HG03135 (cell line): ENCODE measurements at regions not wholly inside any gene's neighbourhood (a gene's known extent, or its start where the extent isn't known, plus 50 kb on each side); places are given as distances from the start of the nearest gene placed in this dataset.

Source experiments
- ATAC-seq: cut with Tn5 transposase; IDR thresholded peaks from one replicate; pipeline ENCODE4 v1.9.1; 2021; ENCODE audit warnings: mild to moderate bottlenecking, moderate library complexity; ENCODE audit not compliant: unreplicated experiment

DNA sequence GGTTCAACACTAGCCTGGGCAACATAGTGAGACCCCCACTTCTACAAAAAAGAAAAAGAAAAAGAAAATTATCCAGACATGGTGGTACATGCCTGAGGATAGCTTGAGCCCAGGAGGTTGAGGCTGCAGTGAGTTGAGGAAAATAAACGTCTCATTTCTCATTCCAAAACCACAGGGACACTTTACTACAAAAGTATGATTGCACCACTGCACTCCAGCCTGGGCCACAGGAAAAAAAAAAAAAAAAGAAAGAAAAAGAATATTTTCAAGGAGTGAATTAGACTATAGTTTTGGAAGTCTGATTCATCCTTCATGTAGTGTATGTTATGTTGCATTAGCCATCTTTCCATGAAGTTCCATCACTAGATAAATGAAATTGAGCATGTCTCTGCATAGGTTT is 149.5 kb upstream of the THBS1 start:
- ATAC-seq, result no peak

DNA sequence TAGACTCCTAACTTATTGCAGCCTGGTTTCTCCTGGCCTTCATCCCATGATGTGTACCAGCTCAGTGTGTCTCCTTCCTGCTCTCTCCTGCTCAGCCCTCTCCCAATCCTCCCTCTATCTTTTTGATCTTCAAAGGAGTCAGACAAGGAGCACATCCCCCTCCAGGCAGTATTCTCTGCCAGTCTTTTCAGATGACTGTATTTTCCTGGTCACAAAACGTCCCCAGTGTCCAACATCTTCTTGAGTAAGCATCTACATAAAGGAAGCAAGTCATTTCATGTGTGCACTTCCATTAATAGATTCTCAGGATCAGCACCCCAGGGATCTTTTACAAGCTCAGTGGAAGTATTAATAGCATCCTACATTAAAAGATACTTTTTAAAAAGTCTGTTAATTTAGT is 148.9 kb upstream of the THBS1 start:
- no peak for ATAC-seq

- no peak for ATAC-seq
Measured at GRCh38 chr15:39432912-39433348, 147.9 kb upstream of the THBS1 start.

GRCh38 chr15:39433376-39433775 is 147.5 kb upstream of the THBS1 start:
- no peak for ATAC-seq

GRCh38 chr15:39434163-39434562 is 146.7 kb upstream of the THBS1 start:
- ATAC-seq, result no peak

DNA sequence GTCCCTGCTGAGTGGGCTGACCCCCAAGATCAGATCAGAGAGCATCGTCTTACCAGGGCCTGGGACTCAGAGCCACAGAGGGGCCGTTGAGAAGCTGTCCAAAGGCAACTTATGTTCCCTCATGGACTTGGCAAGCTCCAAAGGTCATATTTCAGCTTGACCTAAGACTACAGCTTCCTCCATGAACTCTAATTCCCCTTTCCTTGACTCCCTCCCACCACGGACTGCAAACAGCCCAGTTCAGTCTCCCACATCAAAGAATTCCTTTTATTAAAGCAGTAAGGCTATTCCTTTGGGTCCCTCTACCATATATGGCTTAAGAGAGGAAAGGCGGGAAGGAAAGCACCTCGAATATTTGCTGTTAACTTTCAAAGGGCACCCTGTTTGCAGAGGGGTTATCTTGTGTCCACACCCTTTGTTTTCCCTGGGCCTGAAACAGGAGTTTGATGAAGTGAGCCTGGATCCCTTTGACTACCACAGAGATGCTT is 146.1 kb upstream of the THBS1 start:
- no peak for ATAC-seq

- ATAC-seq, result no peak
Measured at GRCh38 chr15:39435244-39435643, 145.6 kb upstream of the THBS1 start.

DNA sequence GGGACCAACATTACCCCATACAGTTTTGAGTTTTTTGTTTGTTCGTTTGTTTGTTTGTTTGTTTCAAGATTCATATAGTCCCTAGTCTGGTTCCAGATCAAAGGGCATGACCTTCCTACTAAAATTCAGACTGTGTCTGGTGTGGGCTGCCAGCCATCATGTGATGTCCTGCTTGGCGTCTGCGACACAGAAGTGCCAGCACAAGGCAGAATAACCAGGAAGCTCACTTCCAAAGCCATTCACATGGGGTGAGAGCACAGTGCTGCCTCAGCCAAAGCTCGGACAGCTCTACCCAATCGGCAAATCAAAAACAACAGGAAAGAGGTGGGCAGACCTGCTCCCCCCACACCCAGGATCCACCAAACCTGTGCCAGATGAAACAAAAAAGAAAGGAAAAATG is 142.6 kb upstream of the THBS1 start:
- ATAC-seq, result no peak

- ATAC-seq, result no peak
Measured at GRCh38 chr15:39438799-39439592, 141.9 kb upstream of the THBS1 start.

- ATAC-seq, result no peak
Measured at GRCh38 chr15:39442898-39443297, 138.0 kb upstream of the THBS1 start.

- ATAC-seq, result no peak
Measured at GRCh38 chr15:39443659-39444219, 137.1 kb upstream of the THBS1 start.

DNA sequence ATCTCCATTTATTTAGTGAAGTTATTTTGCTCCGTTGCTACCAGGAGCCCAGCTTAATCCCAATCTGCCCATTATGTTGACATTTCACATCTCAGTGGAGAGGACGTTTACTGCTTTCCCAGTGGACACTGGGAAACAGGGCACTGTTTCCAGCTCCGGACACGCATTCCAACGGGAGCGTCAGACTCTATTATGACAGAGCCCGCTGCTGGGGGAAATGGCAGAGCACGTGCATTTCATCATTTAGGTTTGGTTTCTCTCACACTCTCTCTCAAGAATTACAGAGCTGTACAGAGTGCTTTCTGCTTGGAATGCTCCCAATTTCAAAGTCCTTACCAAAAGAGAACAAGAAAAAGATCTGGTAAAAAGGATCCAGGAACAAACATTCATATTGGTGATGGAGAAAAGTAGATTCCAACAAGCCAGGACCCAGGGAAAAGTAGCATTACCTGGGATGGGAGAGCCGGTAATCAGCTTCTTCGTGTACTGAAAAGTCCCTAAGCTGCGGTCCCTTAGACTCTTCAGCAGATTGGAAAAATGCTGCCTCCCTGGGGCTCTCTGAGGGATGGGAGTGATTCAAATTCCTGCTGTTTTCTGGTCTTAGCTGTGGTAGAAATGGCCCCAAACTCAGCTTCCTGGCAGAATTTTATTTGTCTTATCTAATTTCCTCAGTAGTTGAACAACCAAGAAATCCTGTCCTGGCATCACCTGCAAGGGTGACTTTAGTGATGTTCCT is 136.0 kb upstream of the THBS1 start:
- ATAC-seq, result no peak

DNA sequence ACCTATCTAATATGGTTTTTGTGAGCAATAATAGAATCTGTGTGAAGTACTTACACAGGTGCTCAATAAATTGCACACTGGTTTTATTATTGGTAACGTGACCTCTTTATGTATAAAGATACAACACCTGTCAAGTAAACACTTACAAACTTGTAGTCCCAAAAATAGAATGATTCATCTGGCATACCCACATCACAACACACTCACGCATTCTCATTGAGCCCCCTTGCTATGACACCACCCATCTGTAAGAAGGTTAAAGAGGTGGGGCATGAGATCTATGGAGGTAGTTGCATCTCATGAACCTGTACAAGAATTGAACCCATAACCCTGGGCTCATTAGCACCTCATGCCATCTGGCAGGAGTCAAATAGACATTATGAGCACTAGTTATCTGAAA is 134.9 kb upstream of the THBS1 start:
- ATAC-seq, result no peak

GRCh38 chr15:39447346-39447745 is 133.5 kb upstream of the THBS1 start:
- ATAC-seq, result no peak

- no peak for ATAC-seq
Measured at GRCh38 chr15:39447881-39448280, 133.0 kb upstream of the THBS1 start.

DNA sequence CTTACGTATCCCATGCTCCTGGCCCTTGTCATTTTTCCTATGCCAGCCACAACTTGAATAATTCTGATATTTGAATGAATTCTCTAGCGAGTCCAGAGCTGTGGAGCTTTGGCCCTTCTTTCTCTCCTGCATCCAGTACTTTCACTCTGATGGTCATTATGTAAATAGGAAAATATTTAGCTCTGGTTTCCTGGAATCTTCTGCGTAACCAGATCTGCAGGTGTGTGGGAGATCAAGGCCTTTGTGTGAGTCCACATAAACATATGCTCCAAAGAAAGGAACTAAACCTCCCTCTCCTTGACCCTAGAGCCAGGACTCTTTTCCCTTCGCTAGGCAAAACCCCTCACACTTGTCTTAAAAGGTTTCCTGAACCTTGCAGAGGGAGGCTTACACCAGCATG is 132.5 kb upstream of the THBS1 start:
- ATAC-seq, result no peak

GRCh38 chr15:39451121-39451688 is 129.7 kb upstream of the THBS1 start:
- ATAC-seq, result no peak

DNA sequence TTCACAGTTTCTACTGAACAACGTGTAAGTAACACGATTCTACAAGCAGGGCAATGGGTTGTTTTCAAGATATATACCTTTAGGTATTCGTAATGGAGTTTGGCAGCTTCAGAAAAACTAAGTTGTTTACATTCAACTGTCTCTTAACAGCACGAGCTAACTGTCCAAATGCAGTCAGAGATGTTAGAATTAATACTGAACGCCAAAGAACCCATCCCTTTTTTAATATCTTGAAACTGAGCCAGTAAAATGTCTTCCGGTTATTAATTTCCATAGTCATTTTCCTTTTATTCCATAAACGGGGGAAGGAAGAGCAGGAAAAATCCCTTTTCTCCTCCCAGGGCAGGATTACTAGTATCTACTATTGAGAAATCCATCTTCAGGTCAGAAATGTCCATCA is 129.0 kb upstream of the THBS1 start:
- ATAC-seq, result no peak

DNA sequence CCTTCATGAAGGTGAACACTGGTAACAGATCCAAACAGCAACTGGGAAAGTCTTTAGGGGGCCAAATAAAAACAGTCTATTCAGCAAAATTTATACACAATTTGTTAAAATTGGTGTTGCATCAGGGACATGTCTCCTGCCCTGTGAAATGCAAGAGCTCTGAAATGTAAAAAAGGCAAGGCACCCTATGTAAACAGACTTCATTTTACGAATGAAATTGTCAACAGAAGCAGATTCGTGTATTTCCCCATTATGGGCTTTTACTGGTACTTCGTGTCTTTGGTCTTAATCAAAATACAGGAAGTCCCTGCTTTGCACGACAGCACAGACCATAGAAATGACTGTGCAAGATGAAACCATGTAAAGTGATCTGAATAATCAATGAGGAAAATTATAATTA is 127.3 kb upstream of the THBS1 start:
- ATAC-seq, result no peak

DNA sequence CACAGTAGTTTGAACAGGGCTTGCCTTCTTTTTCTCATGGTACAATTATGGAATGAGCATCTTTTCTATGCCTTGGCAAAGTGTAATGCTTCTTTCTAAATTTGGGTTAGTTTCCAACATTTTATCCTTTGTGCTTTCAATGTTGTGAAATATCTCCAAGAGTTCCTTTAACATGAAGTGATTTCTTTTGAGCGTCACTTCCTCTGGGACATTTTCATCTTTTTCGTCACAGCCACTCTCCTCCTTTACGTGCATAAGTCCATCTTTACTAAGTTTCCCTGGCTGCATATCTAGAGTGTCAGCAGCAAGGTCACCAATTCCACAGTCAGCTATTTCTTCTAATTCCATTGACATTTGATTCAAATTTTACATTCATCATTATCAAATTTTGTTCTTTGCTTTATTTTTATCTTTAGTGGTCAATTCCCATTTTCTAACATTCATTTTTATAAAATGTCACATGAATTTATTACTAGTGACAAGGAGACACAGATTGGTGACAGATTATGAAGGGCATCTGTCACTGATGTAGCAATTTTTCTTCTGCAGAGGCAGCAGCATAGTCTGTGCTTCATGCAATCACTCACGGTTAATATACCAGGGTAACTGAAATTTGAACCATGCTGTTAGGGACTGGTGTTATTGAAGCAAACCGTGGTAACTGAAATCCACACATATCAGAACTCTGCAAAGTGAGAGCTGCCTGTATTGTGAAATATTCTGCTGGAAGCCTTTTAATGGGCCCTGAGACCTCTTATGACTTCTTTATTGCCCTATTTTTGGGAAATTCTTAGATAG is 126.5 kb upstream of the THBS1 start:
- ATAC-seq, result no peak

DNA sequence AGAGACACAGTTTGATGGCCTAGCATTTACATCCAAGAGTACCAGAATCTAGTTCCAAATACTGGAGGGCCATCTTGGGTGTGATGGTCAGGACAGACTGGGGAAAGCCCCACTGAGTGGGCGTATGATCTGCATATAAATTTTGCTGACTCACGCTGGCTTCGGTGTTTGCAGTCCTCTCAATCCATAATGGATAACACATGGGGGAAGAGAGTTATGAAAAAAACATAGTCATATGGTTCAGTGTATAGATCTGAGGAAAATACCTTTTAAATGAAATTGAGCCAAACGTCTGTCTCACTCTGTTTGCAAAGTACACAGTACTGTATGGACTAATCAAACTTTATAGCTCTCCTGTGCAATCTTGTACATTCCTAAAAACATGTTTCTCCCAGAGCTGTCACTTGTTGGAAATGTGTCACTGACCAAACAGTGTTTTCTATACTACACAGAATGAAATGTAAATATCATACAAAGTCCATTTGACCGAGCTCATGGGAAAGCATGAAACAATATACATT is 125.3 kb upstream of the THBS1 start:
- no peak for ATAC-seq
